DMS 273 (cell line): ENCODE measurements at regions not wholly inside any gene's neighbourhood (a gene's known extent, or its start where the extent isn't known, plus 50 kb on each side); places are given as distances from the start of the nearest gene placed in this dataset.

ENCODE experiments used
- DNase-seq: peaks from one replicate; lab custom pipeline; 2025; ENCODE audit not compliant: unreplicated experiment; lab: John Stamatoyannopoulos, UW

DNA sequence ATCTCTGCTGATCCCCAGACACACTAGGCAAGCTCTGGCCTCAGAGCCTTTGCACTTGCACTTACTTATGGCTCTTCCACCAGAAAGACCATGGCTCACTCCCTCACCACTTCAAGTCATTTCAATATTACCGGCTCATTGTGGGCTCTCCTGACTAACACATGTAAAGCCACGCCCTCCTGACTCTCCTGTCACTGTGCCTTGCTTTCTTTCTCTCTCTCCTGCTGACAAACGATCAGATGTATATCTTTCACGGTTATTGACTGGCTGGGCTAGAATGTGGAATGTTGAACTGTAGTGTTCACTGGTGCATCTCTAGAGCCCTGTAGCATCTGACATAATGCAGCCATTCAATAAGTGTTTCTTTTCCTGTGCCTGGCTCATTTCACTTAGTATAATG is 425.1 kb downstream of the RAB28 start:
- no peak for DNase-seq

DNA sequence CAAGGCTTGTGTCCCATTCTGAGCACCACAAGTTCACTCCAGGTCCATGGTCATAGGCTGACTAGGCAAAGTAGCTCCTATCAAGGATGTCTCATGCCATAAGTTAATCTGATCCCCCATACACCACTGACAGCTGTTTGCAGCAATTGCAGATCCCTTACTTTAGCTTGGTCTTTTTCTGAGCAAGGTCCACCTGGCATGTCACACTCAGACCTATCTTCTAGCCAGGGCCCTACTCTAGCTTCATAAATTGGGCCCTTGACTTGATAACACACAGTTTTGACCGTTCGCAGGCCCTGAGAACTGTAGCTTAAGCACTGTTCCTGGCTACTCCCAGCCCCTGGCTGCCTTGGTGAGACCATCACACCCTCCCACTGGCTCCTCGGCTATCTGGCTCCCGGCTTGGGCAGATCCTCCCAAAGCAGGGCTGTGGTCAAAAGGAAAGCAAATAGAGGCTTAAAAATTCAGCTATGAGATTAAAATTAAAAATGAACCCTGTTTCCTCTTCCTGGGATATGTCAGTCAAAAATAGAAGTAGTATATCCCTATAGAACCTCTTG is 427.4 kb downstream of the RAB28 start:
- DNase-seq: no peak

GRCh38 chr4:13054420-13054970 is 429.6 kb downstream of the RAB28 start:
- no peak for DNase-seq

- no peak for DNase-seq
These were observed 436.5 kb downstream of the RAB28 start for GRCh38 chr4:13047591-13047990.

DNA sequence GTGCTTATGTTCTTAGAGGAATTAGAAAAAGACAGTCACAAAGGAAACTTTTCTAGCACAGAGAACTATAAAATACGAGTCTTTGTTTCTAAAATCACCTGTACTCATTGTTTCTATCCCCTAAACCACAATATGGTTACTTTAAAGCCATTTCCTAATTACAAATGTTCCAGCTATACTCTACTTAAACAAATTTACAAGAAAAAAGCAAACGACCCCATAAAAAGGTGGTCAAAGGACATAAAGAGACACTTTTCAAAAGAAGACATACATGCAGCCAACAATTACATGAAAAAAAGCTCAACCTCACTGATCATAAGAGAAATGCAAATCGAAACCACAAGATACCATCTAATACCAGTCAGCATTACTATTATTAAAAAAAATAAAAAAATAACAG is 447.3 kb downstream of the RAB28 start:
- no peak for DNase-seq

- no peak for DNase-seq
These were observed 451.2 kb downstream of the RAB28 start for GRCh38 chr4:13032936-13033335.

DNA sequence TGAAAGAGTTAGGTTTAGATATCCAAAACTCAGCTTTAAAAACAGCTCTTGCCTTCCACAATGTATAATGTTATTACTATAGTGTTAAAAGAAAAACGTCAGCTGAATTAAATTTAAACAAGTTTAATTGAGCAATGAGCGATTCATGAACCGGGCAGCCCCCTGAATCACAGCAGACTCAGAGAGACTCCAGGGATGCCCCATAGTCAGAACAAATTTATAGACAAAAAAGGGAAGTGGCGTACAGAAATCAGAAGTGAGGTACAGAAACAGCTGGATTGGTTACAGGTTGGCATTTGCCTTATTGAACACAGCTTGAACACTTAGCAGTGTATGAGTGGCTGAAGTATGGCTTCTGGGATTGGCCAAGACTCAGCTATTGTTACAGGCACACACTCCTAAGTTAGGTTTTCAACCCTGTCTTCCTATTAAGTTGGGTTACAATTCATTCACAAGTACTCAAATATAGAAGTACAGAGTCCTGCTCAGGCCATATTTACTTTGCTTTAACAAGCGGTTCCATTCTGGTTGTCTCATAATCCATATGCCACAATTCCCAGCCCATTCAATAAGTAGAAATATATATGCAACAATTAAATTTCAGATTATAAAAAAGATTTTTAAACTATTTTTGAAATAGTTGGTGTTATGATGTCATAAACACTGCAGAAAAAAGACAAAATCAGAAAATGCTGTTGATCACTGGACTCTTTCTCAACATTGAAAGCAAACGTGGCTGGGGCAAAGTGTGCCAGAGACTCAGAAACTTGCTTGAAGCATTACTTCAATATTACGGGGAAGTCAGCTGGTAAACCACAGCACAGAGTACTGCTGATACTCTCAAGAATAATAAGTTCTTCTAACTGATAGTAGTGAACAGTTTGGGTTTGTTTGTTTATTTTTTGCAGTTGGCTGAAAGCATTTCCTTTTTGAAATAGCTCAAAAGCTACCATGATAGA is 459.7 kb downstream of the RAB28 start:
- DNase-seq: no peak

DNA sequence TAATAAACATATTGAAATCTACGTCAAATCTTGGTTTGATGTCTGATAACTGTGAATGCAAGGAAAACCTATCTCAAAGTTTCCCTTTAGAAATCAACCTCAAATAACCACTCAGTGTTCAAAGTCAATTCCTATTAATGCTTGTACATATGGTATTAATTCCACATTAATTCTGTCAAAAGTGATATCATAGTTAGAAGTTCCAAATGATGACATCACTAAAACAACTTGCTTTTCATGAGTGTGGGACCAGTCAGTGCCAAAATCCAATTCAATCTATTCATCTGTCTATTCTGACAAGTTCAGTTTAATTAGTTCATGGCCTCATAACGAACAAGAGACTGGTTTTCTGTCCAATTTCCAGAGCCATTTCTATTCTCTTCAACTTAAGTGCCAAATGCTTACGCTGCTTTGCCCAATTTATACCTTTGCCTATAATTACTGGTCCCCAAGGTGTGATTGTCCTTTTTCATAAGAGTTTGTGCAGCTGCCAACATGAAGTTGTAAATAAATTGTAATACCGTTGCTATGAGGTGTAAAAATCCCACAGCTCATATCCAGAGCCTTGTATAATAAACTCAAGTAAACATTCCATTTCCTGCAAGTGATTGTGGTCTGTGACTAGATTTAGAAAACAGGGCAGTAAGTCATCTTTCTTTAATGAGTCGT is 476.2 kb downstream of the RAB28 start:
- no peak for DNase-seq

DNA sequence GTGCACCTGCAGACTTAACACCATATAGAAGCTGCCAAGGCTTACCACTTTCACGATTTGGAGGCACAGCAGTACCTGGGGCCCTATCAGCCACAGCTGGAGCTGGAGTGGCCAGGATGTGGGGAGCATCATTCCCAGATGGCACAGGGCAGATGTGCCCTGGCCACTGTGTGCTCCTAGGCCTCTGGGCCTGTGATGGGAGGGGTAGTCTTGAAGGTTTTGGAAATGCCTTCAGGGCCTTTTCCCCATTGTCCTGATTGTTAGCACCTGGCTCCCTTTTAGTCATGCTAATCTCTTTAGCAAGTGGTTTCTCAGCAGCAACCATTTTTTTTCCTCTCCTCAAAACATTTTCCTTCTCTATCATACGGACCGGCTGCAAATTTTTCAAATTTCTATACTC is 490.2 kb downstream of the RAB28 start:
- DNase-seq: no peak

DNA sequence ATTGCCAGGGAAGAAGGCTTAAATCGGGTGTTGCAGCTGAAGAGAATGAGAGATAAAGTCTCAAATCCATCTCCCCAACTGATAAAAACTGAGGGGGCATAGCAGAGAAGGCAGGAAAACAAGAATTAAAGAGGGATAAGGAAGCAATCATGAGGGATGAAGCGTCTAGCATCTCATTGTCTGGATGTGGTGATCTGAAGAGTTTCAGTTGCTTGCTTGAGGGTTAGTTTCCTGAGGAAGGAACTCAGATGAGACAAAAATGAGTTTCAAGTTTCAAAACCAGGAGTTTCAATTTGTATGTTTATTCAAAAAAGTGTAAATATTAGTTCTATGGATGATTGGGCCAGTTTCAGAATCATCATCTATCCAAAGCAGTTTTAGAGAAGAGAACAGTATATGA is 496.9 kb downstream of the RAB28 start:
- no peak for DNase-seq

GRCh38 chr4:12979797-12980196 is 504.3 kb downstream of the RAB28 start:
- DNase-seq: no peak

- DNase-seq: no peak
These were observed 505.8 kb downstream of the RAB28 start for GRCh38 chr4:12978310-12978709.

DNA sequence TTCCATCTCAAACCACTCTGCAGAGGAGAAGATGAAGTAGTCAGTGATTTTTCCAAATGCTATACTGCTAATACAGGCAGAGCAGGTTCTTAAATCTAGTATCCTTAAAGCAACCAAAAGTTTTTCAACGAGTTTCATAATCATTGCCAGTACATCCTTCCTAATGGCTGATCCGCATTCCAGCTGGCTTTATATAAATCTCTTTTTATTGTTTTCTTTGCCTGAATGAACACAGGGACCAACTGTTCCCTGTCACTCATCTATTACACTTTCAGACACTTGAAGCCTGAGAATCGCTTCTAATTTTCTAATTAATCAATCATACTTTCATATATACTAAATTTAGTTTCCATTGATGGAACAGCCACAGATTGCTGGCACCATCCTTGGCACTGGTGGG is 508.6 kb downstream of the RAB28 start:
- no peak for DNase-seq

GRCh38 chr4:12973522-12973921 is 510.6 kb downstream of the RAB28 start:
- no peak for DNase-seq

GRCh38 chr4:12968345-12968744 is 515.8 kb downstream of the RAB28 start:
- DNase-seq: no peak

- DNase-seq: no peak
These were observed 517.4 kb downstream of the RAB28 start for GRCh38 chr4:12966726-12967125.

DNA sequence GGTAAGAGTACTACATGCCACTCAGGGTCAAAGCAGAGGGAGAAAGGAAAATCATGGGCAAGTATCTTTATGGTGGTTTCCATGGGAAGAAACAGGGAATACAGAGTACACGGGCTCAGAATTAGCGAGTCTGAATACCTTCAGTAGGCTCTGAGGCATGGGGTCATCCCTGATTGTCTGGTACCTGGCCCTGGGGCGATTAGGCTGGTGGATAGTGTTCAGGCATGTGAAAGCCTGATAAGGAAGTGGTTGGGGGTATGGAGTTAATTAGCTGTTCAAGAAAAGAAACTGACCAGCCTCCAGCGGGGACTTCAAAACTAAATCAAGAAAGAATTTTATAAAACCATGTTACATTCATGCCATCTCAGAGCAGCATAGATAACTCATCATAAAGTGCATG is 518.8 kb downstream of the RAB28 start:
- DNase-seq: no peak

DNA sequence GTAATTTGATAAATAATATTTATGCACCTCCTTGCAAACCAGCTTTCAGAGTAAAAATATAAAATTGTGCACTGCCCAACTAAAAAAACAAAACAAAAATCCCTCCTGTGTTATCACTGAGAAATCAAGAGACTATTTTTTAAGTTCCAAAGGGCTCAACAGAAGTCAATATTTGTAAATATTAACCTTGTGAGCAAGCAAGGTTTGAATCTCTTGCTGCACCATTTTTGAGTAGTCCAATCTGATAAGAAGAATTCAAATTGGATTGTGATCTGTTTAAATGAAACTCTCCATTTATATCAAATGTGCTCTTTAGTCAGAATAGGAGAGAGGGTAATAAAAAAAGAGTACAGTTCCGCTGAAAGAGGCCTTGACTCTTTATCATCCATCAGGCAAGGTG is 520.2 kb downstream of the RAB28 start:
- no peak for DNase-seq

- no peak for DNase-seq
These were observed 520.8 kb downstream of the RAB28 start for GRCh38 chr4:12963291-12963690.

GRCh38 chr4:12961713-12962112 is 522.4 kb downstream of the RAB28 start:
- DNase-seq: no peak

- no peak for DNase-seq
These were observed 525.7 kb downstream of the RAB28 start for GRCh38 chr4:12958436-12958835.

DNA sequence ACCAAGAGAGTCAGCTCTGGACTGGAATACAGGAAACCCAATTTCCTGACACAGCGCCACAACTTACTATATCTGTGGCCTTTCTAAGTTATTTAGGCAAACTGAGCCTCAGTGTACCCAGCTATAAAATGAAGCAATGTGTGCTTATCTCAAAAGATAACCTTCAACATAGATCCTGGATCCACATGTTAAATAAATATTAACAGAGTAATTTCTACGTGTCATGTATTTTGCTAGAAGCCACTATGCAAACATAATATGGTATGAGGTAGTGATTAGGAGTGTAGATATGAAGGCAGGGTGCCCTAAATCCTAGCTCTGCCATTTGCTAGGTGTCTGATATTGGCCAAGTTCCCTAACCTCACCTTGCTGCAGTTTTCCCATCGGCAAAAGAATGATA is 527.0 kb downstream of the RAB28 start:
- DNase-seq: no peak
